Osteocyte (in vitro differentiated cells): ENCODE measurements at regions not wholly inside any gene's neighbourhood (a gene's known extent, or its start where the extent isn't known, plus 50 kb on each side); places are given as distances from the start of the nearest gene placed in this dataset.

Experiments used
- DNase-seq: peaks from one replicate; pipeline ENCODE4 v3.0.0; 2021; ENCODE audit warnings: mixed read lengths; ENCODE audit not compliant: unreplicated experiment; ENCODE audit errors: extremely low spot score
- H3K27ac Mint-ChIP-seq: one replicate; pipeline ENCODE4 v1.8.0; 2021; ENCODE audit warnings: mild to moderate bottlenecking, mixed read lengths; ENCODE audit not compliant: unreplicated experiment
- H3K27me3 Mint-ChIP-seq: one replicate; pipeline ENCODE4 v1.8.0; 2021; ENCODE audit warnings: mixed read lengths; ENCODE audit not compliant: unreplicated experiment
- H3K36me3 Mint-ChIP-seq: one replicate; pipeline ENCODE4 v1.8.0; 2021; ENCODE audit warnings: mixed read lengths; ENCODE audit not compliant: unreplicated experiment
- H3K4me1 Mint-ChIP-seq: one replicate; pipeline ENCODE4 v1.8.0; 2021; ENCODE audit warnings: mixed read lengths; ENCODE audit not compliant: unreplicated experiment
- H3K4me3 Mint-ChIP-seq: one replicate; pipeline ENCODE4 v1.8.0; 2021; ENCODE audit warnings: mild to moderate bottlenecking, moderate library complexity, mixed read lengths; ENCODE audit not compliant: unreplicated experiment
- H3K9me3 Mint-ChIP-seq: one replicate; pipeline ENCODE4 v1.8.0; 2021; ENCODE audit warnings: mixed read lengths; ENCODE audit not compliant: unreplicated experiment
- TF ChIP-seq, protein P1 (sequence below): fragments of 200-600 bp; sonication (generic); IDR thresholded peaks from 2 replicates; pipeline ENCODE4 v1.5.0; 2021; ENCODE audit warnings: antibody characterized with exemption, mild to moderate bottlenecking, moderate library complexity

GRCh38 chr13:81409284-81409683 is 1068.4 kb upstream of the SPRY2 start:
- DNase-seq = no peak
- H3K9me3 Mint-ChIP-seq = no peaks in the 10 kb centered on the region
- no peaks in the 10 kb centered on the region for H3K4me1 Mint-ChIP-seq
- H3K36me3 Mint-ChIP-seq = no peaks in the 10 kb centered on the region
- no peak overlapping the region for H3K27ac Mint-ChIP-seq
- no peak overlapping the region for H3K4me3 Mint-ChIP-seq
- H3K27me3 Mint-ChIP-seq = peaks cover 4% of the 10 kb centered on the region
- TF ChIP-seq, protein P1, sequence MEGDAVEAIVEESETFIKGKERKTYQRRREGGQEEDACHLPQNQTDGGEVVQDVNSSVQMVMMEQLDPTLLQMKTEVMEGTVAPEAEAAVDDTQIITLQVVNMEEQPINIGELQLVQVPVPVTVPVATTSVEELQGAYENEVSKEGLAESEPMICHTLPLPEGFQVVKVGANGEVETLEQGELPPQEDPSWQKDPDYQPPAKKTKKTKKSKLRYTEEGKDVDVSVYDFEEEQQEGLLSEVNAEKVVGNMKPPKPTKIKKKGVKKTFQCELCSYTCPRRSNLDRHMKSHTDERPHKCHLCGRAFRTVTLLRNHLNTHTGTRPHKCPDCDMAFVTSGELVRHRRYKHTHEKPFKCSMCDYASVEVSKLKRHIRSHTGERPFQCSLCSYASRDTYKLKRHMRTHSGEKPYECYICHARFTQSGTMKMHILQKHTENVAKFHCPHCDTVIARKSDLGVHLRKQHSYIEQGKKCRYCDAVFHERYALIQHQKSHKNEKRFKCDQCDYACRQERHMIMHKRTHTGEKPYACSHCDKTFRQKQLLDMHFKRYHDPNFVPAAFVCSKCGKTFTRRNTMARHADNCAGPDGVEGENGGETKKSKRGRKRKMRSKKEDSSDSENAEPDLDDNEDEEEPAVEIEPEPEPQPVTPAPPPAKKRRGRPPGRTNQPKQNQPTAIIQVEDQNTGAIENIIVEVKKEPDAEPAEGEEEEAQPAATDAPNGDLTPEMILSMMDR = no peak

GRCh38 chr13:81408647-81409046 is 1067.7 kb upstream of the SPRY2 start:
- Mint-ChIP-seq H3K36me3 (no peaks in the 10 kb centered on the region), H3K27me3 (peaks cover 3% of the 10 kb centered on the region), H3K4me3 (no peak overlapping the region), H3K27ac (no peak overlapping the region), H3K9me3 (no peaks in the 10 kb centered on the region), H3K4me1 (no peaks in the 10 kb centered on the region)
- DNase-seq = no peak
- TF ChIP-seq, protein P1 = no peak

GRCh38 chr13:81406639-81407292 is 1065.8 kb upstream of the SPRY2 start:
- no peaks in the 10 kb centered on the region for H3K4me1 Mint-ChIP-seq
- no peak overlapping the region for H3K27ac Mint-ChIP-seq
- no peak overlapping the region for H3K4me3 Mint-ChIP-seq
- H3K36me3 Mint-ChIP-seq = no peaks in the 10 kb centered on the region
- TF ChIP-seq, protein P1 = no peak
- DNase-seq = no peak
- no peaks in the 10 kb centered on the region for H3K9me3 Mint-ChIP-seq
- H3K27me3 Mint-ChIP-seq = peaks cover 9% of the 10 kb centered on the region

GRCh38 chr13:81406022-81406421 is 1065.1 kb upstream of the SPRY2 start:
- peaks cover 9% of the 10 kb centered on the region for H3K27me3 Mint-ChIP-seq
- H3K4me1 Mint-ChIP-seq = no peaks in the 10 kb centered on the region
- no peaks in the 10 kb centered on the region for H3K9me3 Mint-ChIP-seq
- DNase-seq = no peak
- H3K27ac Mint-ChIP-seq = no peak overlapping the region
- no peak overlapping the region for H3K4me3 Mint-ChIP-seq
- no peaks in the 10 kb centered on the region for H3K36me3 Mint-ChIP-seq
- TF ChIP-seq, protein P1 = no peak

DNA sequence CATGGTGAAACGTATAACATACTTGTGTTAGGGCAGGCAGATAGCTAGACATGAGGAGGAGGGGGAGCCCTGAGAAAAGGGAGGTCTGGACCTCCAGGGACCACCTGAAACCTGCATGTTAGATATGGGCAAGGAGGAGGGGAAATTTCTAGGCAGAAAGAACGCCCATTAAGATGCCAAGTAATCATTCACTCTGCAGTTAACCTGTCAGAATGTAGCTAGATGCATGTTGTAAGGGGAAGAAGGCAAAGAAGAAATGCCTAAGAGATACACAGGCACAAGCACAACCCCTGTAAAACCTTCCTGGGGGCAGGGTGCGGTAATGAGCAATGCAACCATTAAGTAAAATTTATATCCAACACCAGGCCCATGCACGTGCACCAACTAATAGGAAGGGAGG is 1055.3 kb upstream of the SPRY2 start:
- H3K27ac Mint-ChIP-seq = no peak overlapping the region
- no peak for DNase-seq
- no peaks in the 10 kb centered on the region for H3K9me3 Mint-ChIP-seq
- H3K36me3 Mint-ChIP-seq = no peaks in the 10 kb centered on the region
- no peaks in the 10 kb centered on the region for H3K27me3 Mint-ChIP-seq
- no peaks in the 10 kb centered on the region for H3K4me1 Mint-ChIP-seq
- TF ChIP-seq, protein P1 = no peak
- no peak overlapping the region for H3K4me3 Mint-ChIP-seq
